Heart left ventricle (tissue), 16 donors: ENCODE measurements at regions not wholly inside any gene's neighbourhood (a gene's known extent, or its start where the extent isn't known, plus 50 kb on each side); places are given as distances from the start of the nearest gene placed in this dataset.

Experiments used
- ATAC-seq, 4 donors: fragments of 200-7000 bp; cut with Tn5 transposase; one replicate each; pipeline ENCODE4 v1.9.1; 2020 to 2022; ENCODE audit warnings: moderate library complexity in 4 of 4, mild to moderate bottlenecking in 3 of 4, moderate number of reproducible peaks in 1 of 4
- DNase-seq, 5 donors: peaks; one replicate each; pipeline ENCODE4 v3.0.0-alpha.2; 2020
- H3K27ac ChIP-seq, 12 donors: fragments of 200-600 bp; sonication (generic) in 4 of 12; one replicate each; pipeline versions ENCODE4 v1.5.0 to v1.8.0; 2016 to 2022; ENCODE audit warnings: mild to moderate bottlenecking in 2 of 12
- H3K27me3 ChIP-seq, 9 donors: fragments of 200-600 bp; sonication (generic) in 2 of 9; one replicate each; pipeline versions ENCODE4 v1.5.1 to v1.8.0; 2016 to 2022; ENCODE audit warnings: mild to moderate bottlenecking in 3 of 9
- H3K36me3 ChIP-seq, 9 donors: fragments of 200-600 bp; sonication (generic) in 2 of 9; one replicate each; pipeline versions ENCODE4 v1.5.0 to v1.8.0; 2018 to 2022; ENCODE audit warnings: mild to moderate bottlenecking in 2 of 9
- H3K4me1 ChIP-seq, 12 donors: fragments of 200-600 bp; sonication (generic) in 4 of 12; one replicate each; pipeline versions ENCODE4 v1.5.0 to v1.8.0; 2016 to 2022; ENCODE audit warnings: mild to moderate bottlenecking in 3 of 12
- H3K4me3 ChIP-seq, 12 donors: fragments of 200-600 bp; sonication (generic) in 4 of 12; one replicate each; pipeline versions ENCODE4 v1.5.0 to v1.8.0; 2017 to 2022; ENCODE audit warnings: mild to moderate bottlenecking in 9 of 12, moderate library complexity in 4 of 12
- H3K9me3 ChIP-seq, 12 donors: fragments of 200-600 bp; sonication (generic) in 4 of 12; one replicate each; pipeline versions ENCODE4 v1.5.0 to v1.8.0; 2016 to 2022; ENCODE audit warnings: mild to moderate bottlenecking in 1 of 12
- POLR2A ChIP-seq, 2 donors: fragments of 450-650 bp; IDR thresholded peaks; one replicate each; pipeline ENCODE4 v1.6.1; 2017; ENCODE audit warnings: antibody characterized with exemption in 2 of 2, mild to moderate bottlenecking in 2 of 2, moderate library complexity in 2 of 2
- WGBS, 4 donors: extraction: QIAGEN DNeasy Blood & Tissue Kit in 2 of 4; methylation state at CpG; one replicate each; pipeline versions ENCODE4 v1.1.5 to v1.1.7; 2013 to 2018; 5-methylcytosine and 5-hydroxymethylcytosine counted together
- intact Hi-C, 10 donors: fragments of 100-400 bp; cut with DNase I; formaldehyde crosslinking; loops; one replicate each; pipeline versions ENCODE4 v1.11.1 to v1.14.2; 2022
- TF ChIP-seq, protein P1 (sequence below), 12 donors: fragments of 200-600 bp; sonication (generic) in 4 of 12; IDR thresholded peaks; one replicate each; pipeline versions ENCODE4 v1.5.0 to v1.8.0; 2018 to 2022; ENCODE audit warnings: antibody characterized with exemption in 12 of 12, mild to moderate bottlenecking in 5 of 12
- donor health status: ischemic (EF 13 %, LVEDD 7.1; RV severe dilation, severe dysfunction).
- donor health status: healthy with polysubstance abuse.
- donor health status: DM: no; HTN: yes; CAD: no.
- donor health status: DM: no; HTN: no; CAD: no.
- donor health status: ischemic (EF 25% LVEDD 6.9; RV normal size, moderate dysfunction).
- donor health status: ischemic (EF 25% LVEDD 5.7; RV mildly dilated, moderate dysfunction).
- donor health status: healthy.
- donor health status: DM: yes; HTN: yes; CAD: no.
- donor health status: ischemic (EF 35%, LVEDD 5.7; RV mildly dilated, moderate dysfunction).
- donor health status: nonischemic (EF 11% LVEDD 7.7; RV severe dilation, severe dysfunction).
- donor health status: DM: yes; HTN: yes; CAD: no.
- donor health status: PGD.
- donor health status: ischemic (EF 29% LVEDD 5.4; RV normal size, mild dysfunction).
- donor health status: nonischemic (EF 23%, LVEDD 6.1; RV moderate dilation, normal function).

DNA sequence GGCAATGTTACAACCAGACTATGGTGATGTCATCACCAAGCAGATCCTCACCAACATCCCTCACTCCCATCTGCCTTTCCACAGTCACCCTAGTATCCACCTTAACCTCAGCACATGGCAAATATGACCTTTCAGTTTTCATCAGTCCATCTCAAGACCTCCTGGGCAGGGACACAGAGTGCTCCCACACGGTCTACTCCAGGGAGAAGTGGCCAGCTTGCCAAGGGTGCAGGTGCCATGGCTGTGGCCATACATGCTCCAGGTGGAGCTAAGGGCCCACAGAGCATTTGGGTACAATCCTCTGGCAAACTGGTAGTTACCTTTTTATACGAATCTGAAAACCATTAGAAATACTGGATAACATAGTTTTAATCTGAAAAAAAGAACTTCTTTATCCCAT lies 453.1 kb downstream of the ADCYAP1 start:
- H3K9me3 ChIP-seq, result no peaks in the 10 kb centered on the region
- intact Hi-C loops, result no loop called here
- DNase-seq, result no peak
- no peak overlapping the region for H3K27ac ChIP-seq
- WGBS, 4 donors, result 63 to 83% (median 70%) methylated on average over 2 of the region's 2 CpGs
- H3K27me3 ChIP-seq, result peaks cover 0 to 4% (median 0%) of the 10 kb centered on the region in 9 donors
- H3K4me3 ChIP-seq, result no peak overlapping the region
- no peak for TF ChIP-seq POLR2A (IDR thresholded peaks at IDR 0.05)
- TF ChIP-seq, protein P1, sequence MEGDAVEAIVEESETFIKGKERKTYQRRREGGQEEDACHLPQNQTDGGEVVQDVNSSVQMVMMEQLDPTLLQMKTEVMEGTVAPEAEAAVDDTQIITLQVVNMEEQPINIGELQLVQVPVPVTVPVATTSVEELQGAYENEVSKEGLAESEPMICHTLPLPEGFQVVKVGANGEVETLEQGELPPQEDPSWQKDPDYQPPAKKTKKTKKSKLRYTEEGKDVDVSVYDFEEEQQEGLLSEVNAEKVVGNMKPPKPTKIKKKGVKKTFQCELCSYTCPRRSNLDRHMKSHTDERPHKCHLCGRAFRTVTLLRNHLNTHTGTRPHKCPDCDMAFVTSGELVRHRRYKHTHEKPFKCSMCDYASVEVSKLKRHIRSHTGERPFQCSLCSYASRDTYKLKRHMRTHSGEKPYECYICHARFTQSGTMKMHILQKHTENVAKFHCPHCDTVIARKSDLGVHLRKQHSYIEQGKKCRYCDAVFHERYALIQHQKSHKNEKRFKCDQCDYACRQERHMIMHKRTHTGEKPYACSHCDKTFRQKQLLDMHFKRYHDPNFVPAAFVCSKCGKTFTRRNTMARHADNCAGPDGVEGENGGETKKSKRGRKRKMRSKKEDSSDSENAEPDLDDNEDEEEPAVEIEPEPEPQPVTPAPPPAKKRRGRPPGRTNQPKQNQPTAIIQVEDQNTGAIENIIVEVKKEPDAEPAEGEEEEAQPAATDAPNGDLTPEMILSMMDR (IDR thresholded peaks at IDR 0.05), result no peak
- no peaks in the 10 kb centered on the region for H3K4me1 ChIP-seq
- H3K36me3 ChIP-seq, result no peaks in the 10 kb centered on the region
- ATAC-seq, result no peak

DNA sequence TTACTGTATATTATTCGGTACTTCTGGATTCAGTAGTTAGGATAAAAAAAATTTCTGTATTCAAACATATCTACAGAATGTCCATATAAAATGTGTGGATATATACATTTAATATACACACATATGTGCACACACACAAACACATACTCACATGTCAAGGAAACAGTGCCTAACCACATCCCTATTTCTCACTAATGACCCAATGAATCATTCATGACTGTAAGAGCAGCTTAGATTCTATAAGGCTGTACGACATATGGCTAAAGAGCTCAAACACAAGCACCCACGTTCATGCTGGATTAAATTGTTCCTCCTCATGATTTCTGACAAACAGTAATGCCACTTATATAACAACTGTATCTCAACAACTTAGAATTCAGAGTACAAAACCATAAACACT lies 457.3 kb downstream of the ADCYAP1 start:
- Histone ChIP-seq H3K4me3 (no peak overlapping the region), H3K27ac (no peak overlapping the region), H3K36me3 (no peaks in the 10 kb centered on the region), H3K27me3 (no peaks in the 10 kb centered on the region), H3K9me3 (no peaks in the 10 kb centered on the region), H3K4me1 (no peaks in the 10 kb centered on the region)
- WGBS, 4 donors, result 68 to 72% (median 69%) methylated on average over 3 of the region's 3 CpGs
- intact Hi-C loops, result loop anchor here in 1 of 10 donors (10.0 kb wide), 1 partner anchor 57 kb away; no protein-coding TSS in a partner anchor
- no peak for ATAC-seq
- no peak for TF ChIP-seq POLR2A (IDR thresholded peaks at IDR 0.05)
- TF ChIP-seq, protein P1 (IDR thresholded peaks at IDR 0.05), result no peak
- DNase-seq, result no peak

DNA sequence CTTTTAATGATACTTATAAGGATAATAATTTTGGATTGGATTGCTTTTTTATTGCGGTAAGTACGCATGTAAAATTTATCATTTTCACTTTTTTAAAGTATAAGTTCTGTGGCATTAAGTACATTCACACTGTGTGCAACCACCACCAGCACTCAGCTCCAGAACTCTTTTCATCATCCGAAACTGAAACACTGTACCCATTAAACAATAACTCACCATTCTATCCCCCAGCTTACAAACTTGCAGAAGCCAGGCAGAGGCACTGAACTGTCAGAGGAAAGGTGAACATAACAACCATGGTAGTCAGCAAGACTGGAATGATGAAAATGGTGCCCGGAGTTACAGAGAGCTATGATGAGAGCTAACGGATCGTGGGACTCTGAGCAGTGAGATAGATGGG lies 465.9 kb downstream of the ADCYAP1 start:
- ATAC-seq (no peak), DNase-seq (no peak)
- Histone ChIP-seq H3K36me3 (no peaks in the 10 kb centered on the region), H3K4me1 (no peaks in the 10 kb centered on the region), H3K4me3 (no peak overlapping the region), H3K27me3 (no peaks in the 10 kb centered on the region), H3K27ac (no peak overlapping the region), H3K9me3 (no peaks in the 10 kb centered on the region)
- WGBS, 4 donors, result 93 to 98% (median 94%) methylated on average over 6 of the region's 6 CpGs
- intact Hi-C loops, result no loop called here
- TF ChIP-seq POLR2A (IDR thresholded peaks at IDR 0.05), result no peak
- TF ChIP-seq, protein P1 (IDR thresholded peaks at IDR 0.05), result no peak

DNA sequence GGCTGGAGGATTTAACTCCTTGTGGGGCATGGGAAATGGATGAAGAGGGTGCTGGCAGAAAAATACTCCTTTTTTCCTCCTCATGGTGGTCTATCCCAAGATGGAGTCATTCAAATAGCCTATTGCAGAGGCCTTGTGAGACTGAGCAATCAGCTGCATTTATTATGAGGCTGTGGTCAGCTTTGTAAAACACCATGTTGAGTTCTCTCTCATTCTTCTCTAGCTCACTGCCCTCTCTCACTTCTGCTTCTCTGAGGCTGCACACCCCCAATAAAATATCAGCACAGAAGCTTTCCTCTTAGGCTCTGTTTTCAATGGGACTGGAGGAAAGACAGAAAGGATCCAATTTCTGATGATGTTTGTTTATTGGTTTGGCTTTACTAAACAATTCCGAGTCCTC lies 467.1 kb downstream of the ADCYAP1 start:
- intact Hi-C loops, result no loop called here
- Histone ChIP-seq H3K36me3 (no peaks in the 10 kb centered on the region), H3K9me3 (no peaks in the 10 kb centered on the region), H3K4me1 (no peaks in the 10 kb centered on the region), H3K27ac (no peak overlapping the region), H3K27me3 (no peaks in the 10 kb centered on the region), H3K4me3 (no peak overlapping the region)
- 74 to 82% (median 77%) methylated on average over 1 of the region's 1 CpG for WGBS, 4 donors
- DNase-seq, result no peak
- ATAC-seq, result no peak
- TF ChIP-seq, protein P1 (IDR thresholded peaks at IDR 0.05), result no peak
- TF ChIP-seq POLR2A (IDR thresholded peaks at IDR 0.05), result no peak
